GM10266 (cell line): ENCODE measurements at regions not wholly inside any gene's neighbourhood (a gene's known extent, or its start where the extent isn't known, plus 50 kb on each side); places are given as distances from the start of the nearest gene placed in this dataset.
A peak's percentile ranks its signal among the peaks of the same experiment; 100 is the strongest.
"Not testable (repeated sequence)": the region's sequence is repeated elsewhere in the genome, so short reads cannot be mapped to it uniquely, and the experiment has no call there.

Experiments used
- DNase-seq: peaks from one replicate; pipeline ENCODE4 v3.0.0; 2012; ENCODE audit errors: extremely low spot score
- CTCF ChIP-seq: IDR thresholded peaks from 2 replicates; pipeline ENCODE4 v1.5.1; 2012; ENCODE audit warnings: mild to moderate bottlenecking, low read depth; ENCODE audit not compliant: control insufficient read depth, insufficient read depth; ENCODE audit errors: missing control alignments

- TF ChIP-seq CTCF, result no peak
- DNase-seq, result no peak
Observed at GRCh38 chr7:65749039-65749438, 123.8 kb upstream of the VKORC1L1 start.

- no peak for TF ChIP-seq CTCF
- no peak for DNase-seq
Observed at GRCh38 chr7:65749518-65749917, 123.4 kb upstream of the VKORC1L1 start.

- TF ChIP-seq CTCF, result no peak
- peak; percentile 95 for DNase-seq
Observed at GRCh38 chr7:65750511-65751344, 122.1 kb upstream of the VKORC1L1 start.

GRCh38 chr7:65754070-65754469, 118.8 kb upstream of the VKORC1L1 start:
- DNase-seq, result not testable (repeated sequence)

- DNase-seq, result not testable (repeated sequence)
Observed at GRCh38 chr7:65758991-65759390, 113.9 kb upstream of the VKORC1L1 start.

GRCh38 chr7:65762712-65763111, 110.2 kb upstream of the VKORC1L1 start:
- DNase-seq, result not testable (repeated sequence)

- DNase-seq, result not testable (repeated sequence)
Observed at GRCh38 chr7:65763114-65763513, 109.8 kb upstream of the VKORC1L1 start.

- peak; percentile 84 for DNase-seq
Observed at GRCh38 chr7:65770473-65771225, 102.2 kb upstream of the VKORC1L1 start.

GRCh38 chr7:65771226-65771569, 101.7 kb upstream of the VKORC1L1 start:
- not testable (repeated sequence) for DNase-seq

GRCh38 chr7:65776677-65777076, 96.2 kb upstream of the VKORC1L1 start:
- DNase-seq, result not testable (repeated sequence)

- DNase-seq, result not testable (repeated sequence)
Observed at GRCh38 chr7:65789943-65790342, 82.9 kb upstream of the VKORC1L1 start.

GRCh38 chr7:65791788-65792187, 81.1 kb upstream of the VKORC1L1 start:
- not testable (repeated sequence) for DNase-seq

- not testable (repeated sequence) for DNase-seq
Observed at GRCh38 chr7:65792726-65793125, 80.1 kb upstream of the VKORC1L1 start.

GRCh38 chr7:65794671-65795391, 78.0 kb upstream of the VKORC1L1 start:
- DNase-seq, result not testable (repeated sequence)

- DNase-seq, result not testable (repeated sequence)
Observed at GRCh38 chr7:65795392-65795716, 77.5 kb upstream of the VKORC1L1 start.
